ENCODE measurements at regions not wholly inside any gene's neighbourhood (a gene's known extent, or its start where the extent isn't known, plus 50 kb on each side); places are given as distances from the start of the nearest gene placed in this dataset.

- TF ChIP-seq CREB1 (CRISPR knock-in tag; IDR thresholded peaks at IDR 0.05; ENCODE audit: low read depth) (no peak), ZNF331 (CRISPR knock-in tag; IDR thresholded peaks at IDR 0.05; ENCODE audit: low read depth) (no peak), CTCF (conservative IDR thresholded peaks at IDR 0.05; ENCODE audit: low read depth in 2 of 2) (no peak), EZH2phosphoT487 (IDR thresholded peaks at IDR 0.05; ENCODE audit: unreplicated experiment) (no peak)
Observed at GRCh38 chr7:142584765-142585164, 164.5 kb upstream of the PRSS1 start (continued).

GRCh38 chr7:142583446-142583845, 165.8 kb upstream of the PRSS1 start:
- ATAC-seq (peak; percentile 32; the same call in 2 of the 3 replicates), DNase-seq (ENCODE audit: low spot score) (no peak)
- H3F3A ChIP-seq (replicated peaks; ENCODE audit: low read depth), result no peaks in the 10 kb centered on the region
- Mint-ChIP-seq H3K27me3 (ENCODE audit: insufficient read depth, low read depth, poor library complexity) (no peaks in the 10 kb centered on the region), H3K36me3 (ENCODE audit: low read depth) (no peaks in the 10 kb centered on the region), H3K4me1 (peaks cover 15% of the 10 kb centered on the region), H3K27ac (no peak overlapping the region), H3K9me3 (no peaks in the 10 kb centered on the region; the same call in 2 of the 3 replicates), H3K4me3 (no peak overlapping the region)
- H3K4me2 ChIP-seq, result no peak overlapping the region; the same call in 1 of the 2 replicates
- H3K4me3 ChIP-seq, result no peak overlapping the region
- no peak overlapping the region for H2AFZ ChIP-seq
- H3K36me3 ChIP-seq (ENCODE audit: insufficient read depth), result no peaks in the 10 kb centered on the region
- H4K20me1 ChIP-seq (replicated peaks; ENCODE audit: insufficient read depth), result no peaks in the 10 kb centered on the region
- H3K79me2 ChIP-seq (replicated peaks; ENCODE audit: insufficient read depth), result no peaks in the 10 kb centered on the region
- H3K27me3 ChIP-seq (ENCODE audit: insufficient read depth), result no peaks in the 10 kb centered on the region
- TF ChIP-seq ZNF114 (CRISPR knock-in tag; IDR thresholded peaks at IDR 0.05), result no peak
- no peak overlapping the region for H3K27ac ChIP-seq (ENCODE audit: low read depth)
- H3K9me2 ChIP-seq (ENCODE audit: insufficient read depth), result no peaks in the 10 kb centered on the region
- H3K4me1 ChIP-seq (ENCODE audit: insufficient read depth), result peaks cover 9% of the 10 kb centered on the region

- Histone ChIP-seq H3K27me3 (ENCODE audit: insufficient read depth) (no peaks in the 10 kb centered on the region), H3K9me2 (ENCODE audit: insufficient read depth) (no peaks in the 10 kb centered on the region), H4K20me1 (replicated peaks; ENCODE audit: insufficient read depth) (no peaks in the 10 kb centered on the region), H3K4me3 (no peak overlapping the region), H3F3A (replicated peaks; ENCODE audit: low read depth) (no peaks in the 10 kb centered on the region), H3K4me2 (no peak overlapping the region), H3K36me3 (ENCODE audit: insufficient read depth) (no peaks in the 10 kb centered on the region), H3K4me1 (ENCODE audit: insufficient read depth) (peaks cover 9% of the 10 kb centered on the region), H3K79me2 (replicated peaks; ENCODE audit: insufficient read depth) (no peaks in the 10 kb centered on the region), H3K27ac (ENCODE audit: low read depth) (no peak overlapping the region), H2AFZ (no peak overlapping the region)
- Mint-ChIP-seq H3K4me1 (peaks cover 15% of the 10 kb centered on the region), H3K4me3 (no peak overlapping the region), H3K27ac (no peak overlapping the region), H3K9me3 (no peaks in the 10 kb centered on the region; the same call in 2 of the 3 replicates), H3K36me3 (ENCODE audit: low read depth) (no peaks in the 10 kb centered on the region), H3K27me3 (ENCODE audit: insufficient read depth, low read depth, poor library complexity) (no peaks in the 10 kb centered on the region)
- DNase-seq (ENCODE audit: low spot score) (no peak), ATAC-seq (no peak)
- no peak for TF ChIP-seq EZH2 (IDR thresholded peaks at IDR 0.05; ENCODE audit: low read depth, unreplicated experiment)
- TF ChIP-seq REST (IDR thresholded peaks at IDR 0.05; ENCODE audit: unreplicated experiment), result no peak
- TF ChIP-seq STAT1 (IDR thresholded peaks at IDR 0.05; ENCODE audit: unreplicated experiment), result no peak
- TF ChIP-seq CREB1 (CRISPR knock-in tag; IDR thresholded peaks at IDR 0.05; ENCODE audit: low read depth), result no peak
- no peak for TF ChIP-seq POLR2AphosphoS5 (IDR thresholded peaks at IDR 0.05; ENCODE audit: low read depth)
Observed at GRCh38 chr7:142582351-142582750, 166.9 kb upstream of the PRSS1 start.

All from GM23338 (cell line).